Activated naive CD4-positive, alpha-beta T cell treated with anti-CD3 and anti-CD28 coated beads, Interleukin-2, amount 50 U/mL, for 24 hours (primary cell): ENCODE measurements at regions not wholly inside any gene's neighbourhood (a gene's known extent, or its start where the extent isn't known, plus 50 kb on each side); places are given as distances from the start of the nearest gene placed in this dataset.
A peak's percentile ranks its signal among the peaks of the same experiment; 100 is the strongest.

Experiments used
- H3K27ac Mint-ChIP-seq: one replicate; pipeline ENCODE4 v1.8.0; 2021; ENCODE audit warnings: mild to moderate bottlenecking, mixed read lengths
- H3K27me3 Mint-ChIP-seq: one replicate; pipeline ENCODE4 v1.8.0; 2021; ENCODE audit warnings: mixed read lengths
- H3K36me3 Mint-ChIP-seq: one replicate; pipeline ENCODE4 v1.8.0; 2021; ENCODE audit warnings: mixed read lengths
- H3K4me1 Mint-ChIP-seq: one replicate; pipeline ENCODE4 v1.8.0; 2021; ENCODE audit warnings: mixed read lengths
- H3K4me3 Mint-ChIP-seq: one replicate; pipeline ENCODE4 v1.8.0; 2021; ENCODE audit warnings: mild to moderate bottlenecking, mixed read lengths
- H3K9me3 Mint-ChIP-seq: one replicate; pipeline ENCODE4 v1.8.0; 2021; ENCODE audit warnings: mixed read lengths

- H3K4me1 Mint-ChIP-seq = no peaks in the 10 kb centered on the region
- no peaks in the 10 kb centered on the region for H3K9me3 Mint-ChIP-seq
- no peak overlapping the region for H3K4me3 Mint-ChIP-seq
- H3K27me3 Mint-ChIP-seq = no peaks in the 10 kb centered on the region
- H3K27ac Mint-ChIP-seq = no peak overlapping the region
- no peaks in the 10 kb centered on the region for H3K36me3 Mint-ChIP-seq
Observed at GRCh38 chr2:5329763-5330162, 362.4 kb upstream of the SOX11 start.

- H3K27me3 Mint-ChIP-seq = no peaks in the 10 kb centered on the region
- no peak overlapping the region for H3K27ac Mint-ChIP-seq
Observed at GRCh38 chr2:5330961-5331360, 361.2 kb upstream of the SOX11 start.

GRCh38 chr2:5332925-5333324, 359.3 kb upstream of the SOX11 start:
- Mint-ChIP-seq H3K4me3 (no peak overlapping the region), H3K27me3 (no peaks in the 10 kb centered on the region), H3K4me1 (no peaks in the 10 kb centered on the region), H3K27ac (no peak overlapping the region), H3K9me3 (peaks cover 3% of the 10 kb centered on the region), H3K36me3 (no peaks in the 10 kb centered on the region)

More at GRCh38 chr2:5330961-5331360, 361.2 kb upstream of the SOX11 start:
- Mint-ChIP-seq H3K4me1 (no peaks in the 10 kb centered on the region), H3K4me3 (no peak overlapping the region), H3K36me3 (no peaks in the 10 kb centered on the region), H3K9me3 (no peaks in the 10 kb centered on the region)

GRCh38 chr2:5339473-5339872, 352.7 kb upstream of the SOX11 start:
- Mint-ChIP-seq H3K9me3 (peaks cover 3% of the 10 kb centered on the region), H3K4me1 (no peaks in the 10 kb centered on the region), H3K27me3 (no peaks in the 10 kb centered on the region), H3K27ac (no peak overlapping the region), H3K36me3 (no peaks in the 10 kb centered on the region), H3K4me3 (no peak overlapping the region)

GRCh38 chr2:5343785-5344335, 348.3 kb upstream of the SOX11 start:
- Mint-ChIP-seq H3K36me3 (no peaks in the 10 kb centered on the region), H3K4me3 (no peak overlapping the region), H3K27me3 (no peaks in the 10 kb centered on the region), H3K4me1 (no peaks in the 10 kb centered on the region), H3K9me3 (no peaks in the 10 kb centered on the region), H3K27ac (no peak overlapping the region)

GRCh38 chr2:5352286-5352685, 339.9 kb upstream of the SOX11 start:
- H3K27ac Mint-ChIP-seq = no peak overlapping the region
- no peaks in the 10 kb centered on the region for H3K36me3 Mint-ChIP-seq
- no peak overlapping the region for H3K4me3 Mint-ChIP-seq
- no peaks in the 10 kb centered on the region for H3K4me1 Mint-ChIP-seq
- no peaks in the 10 kb centered on the region for H3K27me3 Mint-ChIP-seq
- no peaks in the 10 kb centered on the region for H3K9me3 Mint-ChIP-seq

GRCh38 chr2:5353565-5353964, 338.6 kb upstream of the SOX11 start:
- no peak overlapping the region for H3K27ac Mint-ChIP-seq
- no peaks in the 10 kb centered on the region for H3K27me3 Mint-ChIP-seq
- no peak overlapping the region for H3K4me3 Mint-ChIP-seq
- H3K4me1 Mint-ChIP-seq = no peaks in the 10 kb centered on the region
- no peaks in the 10 kb centered on the region for H3K36me3 Mint-ChIP-seq
- no peaks in the 10 kb centered on the region for H3K9me3 Mint-ChIP-seq

GRCh38 chr2:5359397-5359796, 332.8 kb upstream of the SOX11 start:
- H3K27ac Mint-ChIP-seq = no peak overlapping the region

GRCh38 chr2:5360081-5360480, 332.1 kb upstream of the SOX11 start:
- Mint-ChIP-seq H3K36me3 (no peaks in the 10 kb centered on the region), H3K27me3 (no peaks in the 10 kb centered on the region), H3K4me3 (no peak overlapping the region), H3K4me1 (no peaks in the 10 kb centered on the region), H3K27ac (no peak overlapping the region), H3K9me3 (no peaks in the 10 kb centered on the region)

More at GRCh38 chr2:5359397-5359796, 332.8 kb upstream of the SOX11 start:
- Mint-ChIP-seq H3K4me1 (no peaks in the 10 kb centered on the region), H3K4me3 (no peak overlapping the region), H3K36me3 (no peaks in the 10 kb centered on the region), H3K27me3 (no peaks in the 10 kb centered on the region), H3K9me3 (no peaks in the 10 kb centered on the region)

GRCh38 chr2:5364361-5364760, 327.8 kb upstream of the SOX11 start:
- Mint-ChIP-seq H3K9me3 (no peaks in the 10 kb centered on the region), H3K4me1 (peaks cover 4% of the 10 kb centered on the region), H3K27ac (no peak overlapping the region), H3K27me3 (peaks cover 4% of the 10 kb centered on the region), H3K4me3 (no peak overlapping the region), H3K36me3 (no peaks in the 10 kb centered on the region)

- H3K36me3 Mint-ChIP-seq = no peaks in the 10 kb centered on the region
- peak overlapping the region; percentile 65 for H3K27ac Mint-ChIP-seq
- peaks cover 4% of the 10 kb centered on the region for H3K27me3 Mint-ChIP-seq
- peaks cover 4% of the 10 kb centered on the region for H3K4me1 Mint-ChIP-seq
- no peak overlapping the region for H3K4me3 Mint-ChIP-seq
- no peaks in the 10 kb centered on the region for H3K9me3 Mint-ChIP-seq
Observed at GRCh38 chr2:5365871-5366461, 326.2 kb upstream of the SOX11 start.

- no peaks in the 10 kb centered on the region for H3K9me3 Mint-ChIP-seq
- peaks cover 4% of the 10 kb centered on the region for H3K4me1 Mint-ChIP-seq
- H3K27ac Mint-ChIP-seq = no peak overlapping the region
- H3K36me3 Mint-ChIP-seq = no peaks in the 10 kb centered on the region
- H3K4me3 Mint-ChIP-seq = no peak overlapping the region
- peaks cover 4% of the 10 kb centered on the region for H3K27me3 Mint-ChIP-seq
Observed at GRCh38 chr2:5367321-5367720, 324.9 kb upstream of the SOX11 start.

GRCh38 chr2:5368263-5368662, 323.9 kb upstream of the SOX11 start:
- Mint-ChIP-seq H3K27ac (no peak overlapping the region), H3K4me1 (peaks cover 4% of the 10 kb centered on the region), H3K27me3 (peaks cover 4% of the 10 kb centered on the region), H3K36me3 (no peaks in the 10 kb centered on the region), H3K4me3 (no peak overlapping the region), H3K9me3 (no peaks in the 10 kb centered on the region)

GRCh38 chr2:5369510-5369909, 322.7 kb upstream of the SOX11 start:
- H3K27me3 Mint-ChIP-seq = peaks cover 4% of the 10 kb centered on the region
- no peak overlapping the region for H3K27ac Mint-ChIP-seq
- H3K4me3 Mint-ChIP-seq = no peak overlapping the region
- H3K36me3 Mint-ChIP-seq = no peaks in the 10 kb centered on the region
- H3K4me1 Mint-ChIP-seq = peaks cover 4% of the 10 kb centered on the region
- no peaks in the 10 kb centered on the region for H3K9me3 Mint-ChIP-seq

GRCh38 chr2:5370158-5370557, 322.0 kb upstream of the SOX11 start:
- Mint-ChIP-seq H3K4me1 (peaks cover 4% of the 10 kb centered on the region), H3K4me3 (no peak overlapping the region), H3K9me3 (no peaks in the 10 kb centered on the region), H3K36me3 (no peaks in the 10 kb centered on the region), H3K27me3 (peaks cover 8% of the 10 kb centered on the region), H3K27ac (no peak overlapping the region)

GRCh38 chr2:5372141-5372540, 320.0 kb upstream of the SOX11 start:
- Mint-ChIP-seq H3K36me3 (no peaks in the 10 kb centered on the region), H3K4me3 (no peak overlapping the region), H3K4me1 (no peaks in the 10 kb centered on the region), H3K9me3 (no peaks in the 10 kb centered on the region), H3K27ac (no peak overlapping the region), H3K27me3 (peaks cover 6% of the 10 kb centered on the region)

- H3K9me3 Mint-ChIP-seq = no peaks in the 10 kb centered on the region
- H3K4me3 Mint-ChIP-seq = no peak overlapping the region
- H3K27me3 Mint-ChIP-seq = peaks cover 6% of the 10 kb centered on the region
- H3K4me1 Mint-ChIP-seq = no peaks in the 10 kb centered on the region
- no peak overlapping the region for H3K27ac Mint-ChIP-seq
- no peaks in the 10 kb centered on the region for H3K36me3 Mint-ChIP-seq
Observed at GRCh38 chr2:5373200-5373599, 319.0 kb upstream of the SOX11 start.
